ENCODE measurements at regions not wholly inside any gene's neighbourhood (a gene's known extent, or its start where the extent isn't known, plus 50 kb on each side); places are given as distances from the start of the nearest gene placed in this dataset.

- Histone ChIP-seq H3K4me3 (IDR thresholded peaks at IDR 0.05; ENCODE audit: insufficient read depth, low read depth, low read length) (no peak overlapping the region), H3K4me2 (no peak overlapping the region), H3K36me3 (ENCODE audit: insufficient read depth) (no peaks in the 10 kb centered on the region), H3K9ac (no peak overlapping the region), H3K27me3 (ENCODE audit: insufficient read depth, low read depth) (no peaks in the 10 kb centered on the region), H2AFZ (ENCODE audit: low read depth) (no peak overlapping the region), H3K27ac (no peak overlapping the region), H3K4me1 (ENCODE audit: low read depth, poor library complexity, severe bottlenecking) (no peaks in the 10 kb centered on the region), H4K20me1 (ENCODE audit: insufficient read depth) (no peaks in the 10 kb centered on the region), H3K79me2 (ENCODE audit: insufficient read depth, low read depth) (no peaks in the 10 kb centered on the region)
- TF ChIP-seq, protein P1, sequence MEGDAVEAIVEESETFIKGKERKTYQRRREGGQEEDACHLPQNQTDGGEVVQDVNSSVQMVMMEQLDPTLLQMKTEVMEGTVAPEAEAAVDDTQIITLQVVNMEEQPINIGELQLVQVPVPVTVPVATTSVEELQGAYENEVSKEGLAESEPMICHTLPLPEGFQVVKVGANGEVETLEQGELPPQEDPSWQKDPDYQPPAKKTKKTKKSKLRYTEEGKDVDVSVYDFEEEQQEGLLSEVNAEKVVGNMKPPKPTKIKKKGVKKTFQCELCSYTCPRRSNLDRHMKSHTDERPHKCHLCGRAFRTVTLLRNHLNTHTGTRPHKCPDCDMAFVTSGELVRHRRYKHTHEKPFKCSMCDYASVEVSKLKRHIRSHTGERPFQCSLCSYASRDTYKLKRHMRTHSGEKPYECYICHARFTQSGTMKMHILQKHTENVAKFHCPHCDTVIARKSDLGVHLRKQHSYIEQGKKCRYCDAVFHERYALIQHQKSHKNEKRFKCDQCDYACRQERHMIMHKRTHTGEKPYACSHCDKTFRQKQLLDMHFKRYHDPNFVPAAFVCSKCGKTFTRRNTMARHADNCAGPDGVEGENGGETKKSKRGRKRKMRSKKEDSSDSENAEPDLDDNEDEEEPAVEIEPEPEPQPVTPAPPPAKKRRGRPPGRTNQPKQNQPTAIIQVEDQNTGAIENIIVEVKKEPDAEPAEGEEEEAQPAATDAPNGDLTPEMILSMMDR (conservative IDR thresholded peaks at IDR 0.05; ENCODE audit: low read depth, low read length), result no peak
Measured at GRCh38 chr7:53642866-53643265, 607.4 kb downstream of the POM121L12 start.

DNA sequence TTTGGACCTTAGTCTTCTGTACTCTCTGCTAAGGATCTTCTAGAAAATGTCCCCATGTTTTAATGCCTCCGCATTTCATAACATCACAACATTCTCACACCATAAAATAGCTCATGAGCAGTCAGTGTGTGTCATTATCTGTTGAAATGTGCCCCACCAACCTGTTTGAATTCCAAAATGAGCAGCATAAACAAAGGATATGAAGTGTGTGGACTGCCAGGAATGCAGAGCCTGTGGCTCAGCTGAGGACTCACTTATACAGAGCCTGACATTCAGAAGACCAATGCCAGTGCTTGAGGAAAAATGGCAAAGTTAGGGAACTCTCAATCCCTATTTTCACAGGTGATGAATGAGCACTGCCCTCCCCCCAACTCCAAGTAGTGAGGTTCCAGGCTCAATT is 621.4 kb downstream of the POM121L12 start:
- TF ChIP-seq, protein P1 (conservative IDR thresholded peaks at IDR 0.05; ENCODE audit: low read depth, low read length), result no peak
- no peak overlapping the region for H2AFZ ChIP-seq (ENCODE audit: low read depth)

DNA sequence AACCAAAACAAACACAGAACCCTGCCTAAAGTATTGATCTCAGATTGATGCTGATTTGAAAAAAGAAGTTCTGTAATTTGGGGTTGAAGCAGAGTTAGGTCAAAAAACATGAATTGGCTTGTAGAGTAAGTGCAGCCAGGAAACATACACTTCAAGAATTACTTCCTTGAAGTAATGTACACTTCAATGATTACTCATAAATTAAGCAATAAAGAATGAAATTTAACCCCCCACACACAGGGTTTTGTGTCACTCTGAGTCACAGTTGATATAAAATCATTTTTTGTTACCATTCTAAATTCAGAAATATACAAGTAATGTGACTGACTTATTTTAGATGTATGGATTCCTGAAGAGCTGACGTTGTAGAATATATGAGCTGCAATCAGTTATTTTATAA is 622.2 kb downstream of the POM121L12 start:
- Histone ChIP-seq H3K9ac (no peak overlapping the region), H4K20me1 (ENCODE audit: insufficient read depth) (no peaks in the 10 kb centered on the region), H3K27me3 (ENCODE audit: insufficient read depth, low read depth) (no peaks in the 10 kb centered on the region), H3K4me3 (IDR thresholded peaks at IDR 0.05; ENCODE audit: insufficient read depth, low read depth, low read length) (no peak overlapping the region), H3K36me3 (ENCODE audit: insufficient read depth) (no peaks in the 10 kb centered on the region), H3K4me2 (no peak overlapping the region), H3K27ac (no peak overlapping the region), H2AFZ (ENCODE audit: low read depth) (no peak overlapping the region), H3K4me1 (ENCODE audit: low read depth, poor library complexity, severe bottlenecking) (no peaks in the 10 kb centered on the region), H3K79me2 (ENCODE audit: insufficient read depth, low read depth) (no peaks in the 10 kb centered on the region)
- TF ChIP-seq, protein P1 (conservative IDR thresholded peaks at IDR 0.05; ENCODE audit: low read depth, low read length), result no peak

More for the DNA sequence above, 621.4 kb downstream of the POM121L12 start:
- H3K4me2 ChIP-seq, result no peak overlapping the region
- no peaks in the 10 kb centered on the region for H3K36me3 ChIP-seq (ENCODE audit: insufficient read depth)
- no peak overlapping the region for H3K9ac ChIP-seq
- no peak overlapping the region for H3K4me3 ChIP-seq (IDR thresholded peaks at IDR 0.05; ENCODE audit: insufficient read depth, low read depth, low read length)
- H3K79me2 ChIP-seq (ENCODE audit: insufficient read depth, low read depth), result no peaks in the 10 kb centered on the region
- no peaks in the 10 kb centered on the region for H3K4me1 ChIP-seq (ENCODE audit: low read depth, poor library complexity, severe bottlenecking)
- no peaks in the 10 kb centered on the region for H4K20me1 ChIP-seq (ENCODE audit: insufficient read depth)
- H3K27ac ChIP-seq, result no peak overlapping the region
- H3K27me3 ChIP-seq (ENCODE audit: insufficient read depth, low read depth), result no peaks in the 10 kb centered on the region

GRCh38 chr7:53658951-53659350 is 623.5 kb downstream of the POM121L12 start:
- H3K4me3 ChIP-seq (IDR thresholded peaks at IDR 0.05; ENCODE audit: insufficient read depth, low read depth, low read length), result no peak overlapping the region
- no peaks in the 10 kb centered on the region for H4K20me1 ChIP-seq (ENCODE audit: insufficient read depth)
- no peak overlapping the region for H2AFZ ChIP-seq (ENCODE audit: low read depth)

More at GRCh38 chr7:53658951-53659350, 623.5 kb downstream of the POM121L12 start:
- TF ChIP-seq, protein P1 (conservative IDR thresholded peaks at IDR 0.05; ENCODE audit: low read depth, low read length), result no peak
- H3K79me2 ChIP-seq (ENCODE audit: insufficient read depth, low read depth), result no peaks in the 10 kb centered on the region
- H3K4me2 ChIP-seq, result no peak overlapping the region
- no peaks in the 10 kb centered on the region for H3K27me3 ChIP-seq (ENCODE audit: insufficient read depth, low read depth)
- H3K9ac ChIP-seq, result no peak overlapping the region
- no peaks in the 10 kb centered on the region for H3K4me1 ChIP-seq (ENCODE audit: low read depth, poor library complexity, severe bottlenecking)
- no peak overlapping the region for H3K27ac ChIP-seq
- no peaks in the 10 kb centered on the region for H3K36me3 ChIP-seq (ENCODE audit: insufficient read depth)

Measured in KMS-11 (cell line).